Breast epithelium (tissue), 4 donors: ENCODE measurements at regions not wholly inside any gene's neighbourhood (a gene's known extent, or its start where the extent isn't known, plus 50 kb on each side); places are given as distances from the start of the nearest gene placed in this dataset.

Source experiments
- DNase-seq, 2 donors: peaks; one replicate each; pipeline ENCODE4 v3.0.0-alpha.2; 2019; ENCODE audit warnings: low spot score in 2 of 2
- H3K27ac ChIP-seq, 2 donors: fragments of 200-600 bp; sonication (generic) in 1 of 2; one replicate each; pipeline ENCODE4 v1.5.1; 2016 to 2019; ENCODE audit warnings: mild to moderate bottlenecking in 1 of 2
- H3K27me3 ChIP-seq, 2 donors: fragments of 200-600 bp; sonication (generic) in 1 of 2; one replicate each; pipeline versions ENCODE4 v1.5.1 to v1.6.0; 2017 to 2019; ENCODE audit warnings: control low read depth in 1 of 2, mild to moderate bottlenecking in 1 of 2
- H3K36me3 ChIP-seq: fragments of 200-600 bp; one replicate; pipeline ENCODE4 v1.5.1; 2019
- H3K4me1 ChIP-seq, 2 donors: fragments of 200-600 bp; sonication (generic); one replicate each; pipeline ENCODE4 v1.5.1; 2016 to 2019; ENCODE audit warnings: control low read depth in 1 of 2
- H3K4me3 ChIP-seq, 3 donors: fragments of 200-600 bp; sonication (generic); 1 replicate in 2 of 3; 2 replicates in 1 of 3; pipeline ENCODE4 v1.5.1; 2016 to 2019; ENCODE audit warnings: mild to moderate bottlenecking in 3 of 3, moderate library complexity in 2 of 3
- H3K9me3 ChIP-seq, 2 donors: fragments of 200-600 bp; sonication (generic) in 1 of 2; one replicate each; pipeline ENCODE4 v1.5.1; 2016 to 2019; ENCODE audit warnings: control low read depth in 1 of 2
- POLR2A ChIP-seq: fragments of 450-650 bp; IDR thresholded peaks from one replicate; pipeline ENCODE4 v1.6.1; 2016; ENCODE audit warnings: antibody characterized with exemption, mild to moderate bottlenecking, moderate library complexity
- POLR2AphosphoS5 ChIP-seq, 3 donors: sonication (generic); formaldehyde crosslinking; IDR thresholded peaks; one replicate each; pipeline ENCODE4 v1.6.1; 2017; ENCODE audit warnings: antibody characterized with exemption in 3 of 3
- intact Hi-C: fragments of 100-400 bp; cut with DNase I; formaldehyde crosslinking; loops from one replicate; pipeline ENCODE4 v1.15.1; 2023; ENCODE audit warnings: low total_unique reads
- TF ChIP-seq, protein P1 (sequence below), 3 donors: fragments of 450-650 bp; IDR thresholded peaks; one replicate each; pipeline ENCODE4 v1.5.1; 2016 to 2017; ENCODE audit warnings: antibody characterized with exemption in 3 of 3, mild to moderate bottlenecking in 3 of 3, moderate library complexity in 3 of 3

DNA sequence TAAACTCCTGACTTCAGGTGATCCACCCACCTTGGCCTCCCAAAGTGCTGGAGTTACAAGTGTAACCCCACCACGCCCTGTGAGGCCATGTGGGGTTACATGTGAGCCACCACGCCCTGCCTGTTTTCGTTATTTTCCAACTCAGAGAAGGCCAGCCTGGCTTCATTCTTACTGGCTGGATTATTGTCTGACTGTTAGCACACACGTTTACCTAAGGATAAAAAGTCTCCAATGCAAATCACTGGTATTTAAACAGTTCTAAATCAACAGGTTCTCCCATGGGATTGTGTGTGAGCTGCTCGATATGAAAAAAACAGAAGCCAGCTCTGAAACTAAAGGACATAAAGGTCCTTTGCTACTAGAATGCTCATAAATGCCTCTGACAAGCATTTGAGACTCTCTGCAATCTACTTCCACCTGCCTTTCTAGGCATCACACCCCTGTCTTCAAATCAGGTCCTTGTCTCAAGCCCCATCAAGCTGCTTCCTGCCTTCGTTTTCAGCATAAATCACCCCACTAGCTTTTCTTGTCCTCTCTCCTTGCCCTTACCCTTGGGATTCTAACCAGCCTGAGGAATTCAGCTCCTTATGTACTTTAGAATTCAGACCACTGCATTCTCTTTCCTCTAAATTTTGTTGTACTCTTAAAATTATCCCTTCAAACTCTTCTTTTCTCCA is 265.0 kb downstream of the DUSP6 start:
- intact Hi-C loops: no loop called here

DNA sequence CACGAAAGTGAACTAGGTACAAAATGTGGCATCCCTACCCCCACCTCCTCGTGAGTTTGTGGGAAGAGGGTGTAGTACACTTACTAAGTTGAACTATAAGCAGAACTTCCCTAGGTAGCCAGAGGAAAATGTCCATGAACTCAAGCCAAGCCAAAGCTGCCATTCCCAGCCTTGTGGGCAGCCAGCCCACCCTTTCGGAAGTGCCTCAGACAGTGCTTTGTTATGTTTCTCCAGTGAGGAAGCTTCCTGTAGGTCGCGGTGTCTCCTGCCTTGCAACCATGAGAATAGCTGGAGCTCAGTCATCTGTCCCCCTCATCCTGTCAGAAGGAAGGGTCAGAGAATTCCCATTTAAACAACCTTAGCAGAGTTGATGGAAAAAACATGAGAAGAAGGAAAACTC is 266.9 kb downstream of the DUSP6 start:
- DNase-seq: no peak
- no peaks in the 10 kb centered on the region for H3K4me1 ChIP-seq
- no peaks in the 10 kb centered on the region for H3K9me3 ChIP-seq
- TF ChIP-seq, protein P1, sequence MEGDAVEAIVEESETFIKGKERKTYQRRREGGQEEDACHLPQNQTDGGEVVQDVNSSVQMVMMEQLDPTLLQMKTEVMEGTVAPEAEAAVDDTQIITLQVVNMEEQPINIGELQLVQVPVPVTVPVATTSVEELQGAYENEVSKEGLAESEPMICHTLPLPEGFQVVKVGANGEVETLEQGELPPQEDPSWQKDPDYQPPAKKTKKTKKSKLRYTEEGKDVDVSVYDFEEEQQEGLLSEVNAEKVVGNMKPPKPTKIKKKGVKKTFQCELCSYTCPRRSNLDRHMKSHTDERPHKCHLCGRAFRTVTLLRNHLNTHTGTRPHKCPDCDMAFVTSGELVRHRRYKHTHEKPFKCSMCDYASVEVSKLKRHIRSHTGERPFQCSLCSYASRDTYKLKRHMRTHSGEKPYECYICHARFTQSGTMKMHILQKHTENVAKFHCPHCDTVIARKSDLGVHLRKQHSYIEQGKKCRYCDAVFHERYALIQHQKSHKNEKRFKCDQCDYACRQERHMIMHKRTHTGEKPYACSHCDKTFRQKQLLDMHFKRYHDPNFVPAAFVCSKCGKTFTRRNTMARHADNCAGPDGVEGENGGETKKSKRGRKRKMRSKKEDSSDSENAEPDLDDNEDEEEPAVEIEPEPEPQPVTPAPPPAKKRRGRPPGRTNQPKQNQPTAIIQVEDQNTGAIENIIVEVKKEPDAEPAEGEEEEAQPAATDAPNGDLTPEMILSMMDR (IDR thresholded peaks at IDR 0.05): no peak
- TF ChIP-seq POLR2AphosphoS5 (IDR thresholded peaks at IDR 0.05) (no peak), POLR2A (no peak)
- no peaks in the 10 kb centered on the region for H3K36me3 ChIP-seq
- H3K27me3 ChIP-seq: no peaks in the 10 kb centered on the region
- no peak overlapping the region for H3K4me3 ChIP-seq
- intact Hi-C loops: no loop called here
- H3K27ac ChIP-seq: no peak overlapping the region

More for the DNA sequence above, 265.0 kb downstream of the DUSP6 start:
- Histone ChIP-seq H3K27me3 (no peaks in the 10 kb centered on the region), H3K4me3 (no peak overlapping the region), H3K4me1 (no peaks in the 10 kb centered on the region), H3K27ac (no peak overlapping the region), H3K9me3 (peaks cover 0 to 14% of the 10 kb centered on the region in 2 donors), H3K36me3 (no peaks in the 10 kb centered on the region)
- DNase-seq: no peak
- TF ChIP-seq, protein P1 (IDR thresholded peaks at IDR 0.05): no peak
- TF ChIP-seq POLR2A (no peak), POLR2AphosphoS5 (IDR thresholded peaks at IDR 0.05) (no peak)

DNA sequence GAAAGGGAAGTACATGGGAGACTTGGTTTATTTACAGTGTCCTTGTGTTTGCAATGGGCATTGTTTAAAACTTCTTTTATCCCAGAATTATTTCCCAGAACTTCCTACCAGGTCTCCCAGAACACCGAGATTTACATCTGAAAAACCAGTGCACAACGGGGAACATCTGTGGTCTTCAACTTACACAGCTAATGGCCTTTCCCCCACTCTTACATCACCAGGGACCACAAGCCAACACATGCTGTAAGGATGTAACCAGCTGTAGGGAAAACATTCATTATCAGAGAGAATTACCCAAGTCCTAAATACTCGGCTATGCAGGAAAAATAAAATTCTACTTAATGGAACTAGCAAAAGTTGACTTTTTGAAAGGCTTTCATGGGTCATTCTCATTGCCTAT is 267.6 kb downstream of the DUSP6 start:
- TF ChIP-seq POLR2AphosphoS5 (IDR thresholded peaks at IDR 0.05) (no peak), POLR2A (no peak)
- Histone ChIP-seq H3K9me3 (no peaks in the 10 kb centered on the region), H3K4me1 (no peaks in the 10 kb centered on the region), H3K27me3 (no peaks in the 10 kb centered on the region), H3K27ac (no peak overlapping the region), H3K36me3 (no peaks in the 10 kb centered on the region), H3K4me3 (no peak overlapping the region)
- DNase-seq: no peak
- intact Hi-C loops: no loop called here

DNA sequence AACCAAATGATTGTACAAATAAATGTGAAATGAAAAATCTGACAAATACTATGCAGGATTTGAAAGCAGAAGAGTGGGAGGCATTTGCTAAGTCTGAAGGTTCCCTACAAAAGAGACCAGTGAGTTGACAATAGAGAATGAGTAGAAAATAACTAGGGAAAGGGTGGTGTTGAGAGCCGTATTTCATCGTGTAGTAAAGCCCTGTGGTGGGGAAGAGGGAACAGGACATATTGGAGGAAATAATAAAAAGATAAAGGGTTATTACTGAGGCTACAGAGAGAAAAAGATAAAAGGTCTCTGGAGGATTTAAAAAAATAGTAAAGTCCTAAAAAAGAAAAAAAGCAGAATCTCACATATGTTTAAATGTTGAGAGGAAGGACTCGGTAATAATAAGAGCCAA is 268.8 kb downstream of the DUSP6 start:
- Histone ChIP-seq H3K4me3 (no peak overlapping the region), H3K27me3 (no peaks in the 10 kb centered on the region), H3K36me3 (no peaks in the 10 kb centered on the region), H3K27ac (no peak overlapping the region), H3K4me1 (no peaks in the 10 kb centered on the region), H3K9me3 (no peaks in the 10 kb centered on the region)
- DNase-seq: no peak
- intact Hi-C loops: no loop called here
- TF ChIP-seq POLR2AphosphoS5 (IDR thresholded peaks at IDR 0.05) (no peak), POLR2A (no peak)
- TF ChIP-seq, protein P1 (IDR thresholded peaks at IDR 0.05): no peak

DNA sequence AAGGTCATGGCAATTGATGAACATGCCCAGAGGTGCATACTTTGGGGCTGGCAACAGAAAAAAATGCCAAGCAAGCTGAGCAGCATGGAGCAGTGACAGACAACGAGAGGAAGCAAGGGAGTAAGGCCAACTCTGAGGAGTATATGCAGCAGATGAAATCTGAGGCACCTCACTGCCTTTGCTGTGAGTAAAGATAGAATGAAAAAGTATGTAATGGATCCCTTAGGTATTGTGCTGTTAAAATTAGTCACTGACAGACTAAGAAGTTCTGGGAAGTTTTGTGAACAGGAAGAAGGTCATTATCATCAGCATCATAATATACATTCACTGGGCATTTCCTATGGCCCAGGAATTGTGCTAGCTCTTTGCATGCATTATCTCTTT is 269.9 kb downstream of the DUSP6 start:
- H3K27me3 ChIP-seq: no peaks in the 10 kb centered on the region
- intact Hi-C loops: no loop called here

DNA sequence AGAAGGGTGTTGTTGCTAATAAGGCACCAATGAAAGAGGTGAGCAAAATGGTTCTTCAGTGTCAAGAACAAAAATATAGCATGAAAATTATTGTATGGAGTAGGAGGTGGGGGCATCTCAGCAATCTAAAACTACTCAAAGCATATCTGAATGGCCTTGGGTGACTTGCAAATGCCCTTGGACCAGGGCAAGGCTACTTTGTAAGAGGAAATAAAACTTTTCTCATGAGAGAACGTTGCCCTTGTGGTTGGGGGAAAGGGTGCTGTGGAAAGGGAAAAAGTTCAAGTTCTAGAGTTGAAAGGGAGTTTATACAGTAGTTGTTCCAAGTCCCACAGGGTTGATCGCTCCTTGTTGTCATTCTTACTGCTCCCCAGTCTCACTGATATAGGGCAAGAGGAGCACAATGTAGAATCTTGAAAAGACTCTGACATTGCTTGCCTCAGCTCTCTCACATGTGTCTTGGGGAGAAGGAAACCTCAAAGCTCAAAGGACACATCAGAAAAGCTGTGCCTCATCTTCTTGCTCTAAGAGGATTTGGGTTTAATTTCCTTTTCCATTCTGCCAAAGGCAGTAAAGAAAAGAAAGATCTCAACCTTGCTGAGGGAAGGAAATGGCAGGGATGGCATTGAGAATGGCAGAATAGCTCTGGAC is 270.5 kb downstream of the DUSP6 start:
- TF ChIP-seq POLR2AphosphoS5 (IDR thresholded peaks at IDR 0.05): no peak
- TF ChIP-seq, protein P1 (IDR thresholded peaks at IDR 0.05): no peak
- TF ChIP-seq POLR2A: no peak
- H3K27me3 ChIP-seq: no peaks in the 10 kb centered on the region
- H3K27ac ChIP-seq: no peak overlapping the region
- H3K4me1 ChIP-seq: no peaks in the 10 kb centered on the region
- no peak overlapping the region for H3K4me3 ChIP-seq
- no peaks in the 10 kb centered on the region for H3K9me3 ChIP-seq
- no peak for DNase-seq
- no peaks in the 10 kb centered on the region for H3K36me3 ChIP-seq
- intact Hi-C loops: no loop called here

More for the DNA sequence above, 269.9 kb downstream of the DUSP6 start:
- Histone ChIP-seq H3K4me1 (no peaks in the 10 kb centered on the region), H3K36me3 (no peaks in the 10 kb centered on the region), H3K4me3 (no peak overlapping the region), H3K9me3 (no peaks in the 10 kb centered on the region), H3K27ac (no peak overlapping the region)
- TF ChIP-seq POLR2A: no peak
- no peak for DNase-seq
